ENCODE measurements at regions not wholly inside any gene's neighbourhood (a gene's known extent, or its start where the extent isn't known, plus 50 kb on each side); places are given as distances from the start of the nearest gene placed in this dataset.
A peak's percentile ranks its signal among the peaks of the same experiment; 100 is the strongest.

- DNase-seq (ENCODE audit: low read depth in 2 of 3, low spot score in 2 of 3) = no peak
These were observed 188.8 kb upstream of the NRP1 start for GRCh38 chr10:33523236-33523792.

- no peak for DNase-seq (ENCODE audit: low read depth in 2 of 3, low spot score in 2 of 3)
These were observed 187.4 kb upstream of the NRP1 start for GRCh38 chr10:33521904-33522303.

GRCh38 chr10:33521062-33521461, 186.6 kb upstream of the NRP1 start:
- no peak for DNase-seq (ENCODE audit: low read depth in 2 of 3, low spot score in 2 of 3)

GRCh38 chr10:33520223-33520622, 185.8 kb upstream of the NRP1 start:
- no peak for DNase-seq (ENCODE audit: low read depth in 2 of 3, low spot score in 2 of 3)

- DNase-seq (ENCODE audit: low read depth in 2 of 3, low spot score in 2 of 3) = no peak
These were observed 184.8 kb upstream of the NRP1 start for GRCh38 chr10:33519130-33519860.

- DNase-seq (ENCODE audit: low read depth in 2 of 3, low spot score in 2 of 3) = no peak
These were observed 175.7 kb upstream of the NRP1 start for GRCh38 chr10:33510206-33510605.

- DNase-seq (ENCODE audit: low read depth in 2 of 3, low spot score in 2 of 3) = peak in 1 of 3 experiments; percentile 4
These were observed 174.9 kb upstream of the NRP1 start for GRCh38 chr10:33509231-33509831.

- no peak for DNase-seq (ENCODE audit: low read depth in 2 of 3, low spot score in 2 of 3)
These were observed 173.4 kb upstream of the NRP1 start for GRCh38 chr10:33507662-33508425.

GRCh38 chr10:33506838-33507661, 172.6 kb upstream of the NRP1 start:
- no peak for DNase-seq (ENCODE audit: low read depth in 2 of 3, low spot score in 2 of 3)

- DNase-seq (ENCODE audit: low read depth in 2 of 3, low spot score in 2 of 3) = no peak
These were observed 171.9 kb upstream of the NRP1 start for GRCh38 chr10:33506391-33506790.

GRCh38 chr10:33501161-33501560, 166.7 kb upstream of the NRP1 start:
- no peak for DNase-seq (ENCODE audit: low read depth in 2 of 3, low spot score in 2 of 3)

GRCh38 chr10:33498391-33498891, 164.0 kb upstream of the NRP1 start:
- no peak for DNase-seq (ENCODE audit: low read depth in 2 of 3, low spot score in 2 of 3)

- DNase-seq (ENCODE audit: low read depth in 2 of 3, low spot score in 2 of 3) = no peak
These were observed 162.9 kb upstream of the NRP1 start for GRCh38 chr10:33497338-33497737.

- no peak for DNase-seq (ENCODE audit: low read depth in 2 of 3, low spot score in 2 of 3)
These were observed 161.6 kb upstream of the NRP1 start for GRCh38 chr10:33496096-33496495.

- no peak for DNase-seq (ENCODE audit: low read depth in 2 of 3, low spot score in 2 of 3)
These were observed 160.3 kb upstream of the NRP1 start for GRCh38 chr10:33494694-33495265.

GRCh38 chr10:33493978-33494377, 159.5 kb upstream of the NRP1 start:
- DNase-seq (ENCODE audit: low read depth in 2 of 3, low spot score in 2 of 3) = no peak

GRCh38 chr10:33493497-33493896, 159.0 kb upstream of the NRP1 start:
- no peak for DNase-seq (ENCODE audit: low read depth in 2 of 3, low spot score in 2 of 3)

GRCh38 chr10:33492701-33493345, 158.4 kb upstream of the NRP1 start:
- no peak for DNase-seq (ENCODE audit: low read depth in 2 of 3, low spot score in 2 of 3)

- DNase-seq (ENCODE audit: low read depth in 2 of 3, low spot score in 2 of 3) = no peak
These were observed 155.2 kb upstream of the NRP1 start for GRCh38 chr10:33489501-33490176.
